ENCODE measurements at regions not wholly inside any gene's neighbourhood (a gene's known extent, or its start where the extent isn't known, plus 50 kb on each side); places are given as distances from the start of the nearest gene placed in this dataset.

DNA sequence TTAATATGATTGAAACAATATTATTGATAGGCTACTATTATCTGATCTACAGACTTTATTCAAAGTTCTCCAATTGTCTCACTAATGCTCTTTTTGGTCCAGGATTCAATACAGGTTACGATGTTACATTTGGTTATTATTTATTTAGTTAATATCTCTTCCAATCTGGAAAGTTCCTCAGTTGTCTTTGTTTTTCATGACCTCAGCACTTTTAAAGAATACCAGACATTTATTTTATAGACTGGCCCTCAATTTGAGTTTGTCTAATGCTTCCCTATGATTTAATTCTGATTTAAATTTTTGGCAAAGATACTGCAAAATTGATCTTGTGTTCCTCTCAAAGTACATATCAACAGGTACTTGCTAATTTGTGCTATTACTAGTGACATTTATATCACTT is 937.4 kb downstream of the KCNMA1 start (continued):
- TF ChIP-seq CHD7 (IDR thresholded peaks at IDR 0.05; ENCODE audit: low read depth, low read length) (no peak), GABPA (tag; conservative IDR thresholded peaks at IDR 0.05; ENCODE audit: low read depth) (no peak), ZNF316 (IDR thresholded peaks at IDR 0.05) (peak; percentile 49; the same call in 1 of the 2 replicates), MAFG (tag; conservative IDR thresholded peaks at IDR 0.05) (peak; percentile 45; the same call in 1 of the 2 replicates), POLR2A (conservative IDR thresholded peaks at IDR 0.05) (no peak), MAFF (IDR thresholded peaks at IDR 0.05; ENCODE audit: low read length) (peak; percentile 69), ZNF408 (CRISPR knock-in tag; IDR thresholded peaks at IDR 0.05; ENCODE audit: low read depth) (no peak), TCF7 (IDR thresholded peaks at IDR 0.05; ENCODE audit: borderline replicate concordance) (no peak), SETDB1 (IDR thresholded peaks at IDR 0.05; ENCODE audit: low read length) (no peak), DMBX1 (CRISPR knock-in tag; IDR thresholded peaks at IDR 0.05; ENCODE audit: borderline replicate concordance) (no peak), POLR3A (IDR thresholded peaks at IDR 0.05; ENCODE audit: borderline replicate concordance, extremely low read depth, insufficient read depth, insufficient read length) (no peak), ZNF79 (CRISPR knock-in tag; IDR thresholded peaks at IDR 0.05; ENCODE audit: low read depth) (no peak), ZNF780A (CRISPR knock-in tag; IDR thresholded peaks at IDR 0.05) (no peak), ILF3 (IDR thresholded peaks at IDR 0.05; ENCODE audit: borderline replicate concordance) (no peak)
- TF ChIP-seq, protein P1, sequence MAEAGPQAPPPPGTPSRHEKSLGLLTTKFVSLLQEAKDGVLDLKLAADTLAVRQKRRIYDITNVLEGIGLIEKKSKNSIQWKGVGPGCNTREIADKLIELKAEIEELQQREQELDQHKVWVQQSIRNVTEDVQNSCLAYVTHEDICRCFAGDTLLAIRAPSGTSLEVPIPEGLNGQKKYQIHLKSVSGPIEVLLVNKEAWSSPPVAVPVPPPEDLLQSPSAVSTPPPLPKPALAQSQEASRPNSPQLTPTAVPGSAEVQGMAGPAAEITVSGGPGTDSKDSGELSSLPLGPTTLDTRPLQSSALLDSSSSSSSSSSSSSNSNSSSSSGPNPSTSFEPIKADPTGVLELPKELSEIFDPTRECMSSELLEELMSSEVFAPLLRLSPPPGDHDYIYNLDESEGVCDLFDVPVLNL (CRISPR knock-in tag; IDR thresholded peaks at IDR 0.05; ENCODE audit: low read depth): no peak
- TF ChIP-seq, protein P2, sequence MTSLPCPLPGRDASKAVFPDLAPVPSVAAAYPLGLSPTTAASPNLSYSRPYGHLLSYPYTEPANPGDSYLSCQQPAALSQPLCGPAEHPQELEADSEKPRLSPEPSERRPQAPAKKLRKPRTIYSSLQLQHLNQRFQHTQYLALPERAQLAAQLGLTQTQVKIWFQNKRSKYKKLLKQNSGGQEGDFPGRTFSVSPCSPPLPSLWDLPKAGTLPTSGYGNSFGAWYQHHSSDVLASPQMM (CRISPR knock-in tag; IDR thresholded peaks at IDR 0.05): no peak
- TF ChIP-seq, protein P3, sequence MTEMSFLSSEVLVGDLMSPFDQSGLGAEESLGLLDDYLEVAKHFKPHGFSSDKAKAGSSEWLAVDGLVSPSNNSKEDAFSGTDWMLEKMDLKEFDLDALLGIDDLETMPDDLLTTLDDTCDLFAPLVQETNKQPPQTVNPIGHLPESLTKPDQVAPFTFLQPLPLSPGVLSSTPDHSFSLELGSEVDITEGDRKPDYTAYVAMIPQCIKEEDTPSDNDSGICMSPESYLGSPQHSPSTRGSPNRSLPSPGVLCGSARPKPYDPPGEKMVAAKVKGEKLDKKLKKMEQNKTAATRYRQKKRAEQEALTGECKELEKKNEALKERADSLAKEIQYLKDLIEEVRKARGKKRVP (CRISPR knock-in tag; IDR thresholded peaks at IDR 0.05): no peak

Measured in K562 (cell line).